GM13977 (cell line): ENCODE measurements at regions not wholly inside any gene's neighbourhood (a gene's known extent, or its start where the extent isn't known, plus 50 kb on each side); places are given as distances from the start of the nearest gene placed in this dataset.

Experiments
- DNase-seq: peaks from one replicate; pipeline ENCODE4 v3.0.0; 2012; ENCODE audit warnings: low spot score
- in situ Hi-C: fragments of 300-500 bp; cut with MboI; formaldehyde crosslinking; loops from one replicate; pipeline ENCODE4 v1.12.0; 2022; ENCODE audit warnings: low sequenced_read_pairs, low pct_unique_long_range_greater_than_20kb, mixed read lengths, inconsistent platforms; ENCODE audit not compliant: unreplicated experiment
- TF ChIP-seq, protein P1 (sequence below): IDR thresholded peaks from 2 replicates; pipeline ENCODE4 v1.5.1; 2012; ENCODE audit warnings: mild to moderate bottlenecking, control low read depth; ENCODE audit not compliant: insufficient read depth; ENCODE audit errors: extremely low read depth, missing control alignments

DNA sequence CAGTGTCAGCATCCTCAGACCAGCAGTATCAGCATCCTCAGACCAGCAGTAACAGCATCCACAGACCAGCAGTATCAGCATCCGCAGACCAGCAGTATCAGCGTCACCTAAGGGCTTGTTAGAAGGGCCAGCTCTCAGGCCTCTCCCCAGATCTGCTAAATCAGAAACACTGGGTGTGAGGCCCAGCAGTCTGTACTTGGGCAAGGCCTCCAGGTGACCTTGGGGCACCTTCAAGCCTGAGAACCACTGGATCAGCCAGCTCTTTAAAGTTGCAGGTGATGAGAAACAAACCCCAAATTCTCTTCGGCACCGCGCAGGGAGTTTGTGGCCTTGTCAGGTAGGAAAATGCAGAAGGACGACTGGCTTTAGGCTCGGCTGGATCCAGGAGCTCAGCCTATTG lies 290.5 kb upstream of the CDH4 start:
- in situ Hi-C loops, result no loop called here
- TF ChIP-seq, protein P1, sequence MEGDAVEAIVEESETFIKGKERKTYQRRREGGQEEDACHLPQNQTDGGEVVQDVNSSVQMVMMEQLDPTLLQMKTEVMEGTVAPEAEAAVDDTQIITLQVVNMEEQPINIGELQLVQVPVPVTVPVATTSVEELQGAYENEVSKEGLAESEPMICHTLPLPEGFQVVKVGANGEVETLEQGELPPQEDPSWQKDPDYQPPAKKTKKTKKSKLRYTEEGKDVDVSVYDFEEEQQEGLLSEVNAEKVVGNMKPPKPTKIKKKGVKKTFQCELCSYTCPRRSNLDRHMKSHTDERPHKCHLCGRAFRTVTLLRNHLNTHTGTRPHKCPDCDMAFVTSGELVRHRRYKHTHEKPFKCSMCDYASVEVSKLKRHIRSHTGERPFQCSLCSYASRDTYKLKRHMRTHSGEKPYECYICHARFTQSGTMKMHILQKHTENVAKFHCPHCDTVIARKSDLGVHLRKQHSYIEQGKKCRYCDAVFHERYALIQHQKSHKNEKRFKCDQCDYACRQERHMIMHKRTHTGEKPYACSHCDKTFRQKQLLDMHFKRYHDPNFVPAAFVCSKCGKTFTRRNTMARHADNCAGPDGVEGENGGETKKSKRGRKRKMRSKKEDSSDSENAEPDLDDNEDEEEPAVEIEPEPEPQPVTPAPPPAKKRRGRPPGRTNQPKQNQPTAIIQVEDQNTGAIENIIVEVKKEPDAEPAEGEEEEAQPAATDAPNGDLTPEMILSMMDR, result no peak
- no peak for DNase-seq

DNA sequence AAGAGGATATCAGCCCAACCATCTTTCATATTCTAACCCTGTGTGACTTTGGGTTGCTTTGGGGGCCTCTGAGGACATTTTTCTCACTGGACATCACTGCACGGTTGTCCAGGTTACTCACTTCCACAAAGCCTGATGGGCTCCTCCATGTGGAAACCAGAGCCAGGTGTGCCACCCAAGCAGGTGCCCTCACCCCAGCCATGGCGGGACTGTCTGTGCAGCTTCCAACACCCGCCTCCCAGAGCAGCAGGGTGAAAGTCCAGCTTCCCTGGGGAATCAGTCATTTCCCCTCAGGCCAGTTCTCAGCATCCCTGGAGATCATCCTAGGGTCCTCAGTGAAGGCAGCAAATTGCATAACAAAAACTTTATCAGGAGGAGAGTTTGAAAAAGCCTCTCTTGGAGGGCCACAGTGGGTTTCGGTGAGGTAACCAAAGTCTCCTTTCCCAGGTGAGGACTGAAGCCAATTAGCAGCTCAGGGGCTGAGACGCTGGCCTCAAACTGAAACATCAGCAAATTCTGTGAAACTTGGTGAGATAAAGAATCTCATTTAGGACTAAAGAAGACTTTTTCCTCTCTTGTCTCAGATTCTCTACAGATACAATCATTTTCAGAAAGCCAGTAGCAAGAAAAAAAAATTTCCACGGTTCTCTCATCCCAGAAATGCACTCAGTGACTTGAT lies 289.6 kb upstream of the CDH4 start:
- in situ Hi-C loops, result no loop called here
- TF ChIP-seq, protein P1, result no peak
- no peak for DNase-seq

DNA sequence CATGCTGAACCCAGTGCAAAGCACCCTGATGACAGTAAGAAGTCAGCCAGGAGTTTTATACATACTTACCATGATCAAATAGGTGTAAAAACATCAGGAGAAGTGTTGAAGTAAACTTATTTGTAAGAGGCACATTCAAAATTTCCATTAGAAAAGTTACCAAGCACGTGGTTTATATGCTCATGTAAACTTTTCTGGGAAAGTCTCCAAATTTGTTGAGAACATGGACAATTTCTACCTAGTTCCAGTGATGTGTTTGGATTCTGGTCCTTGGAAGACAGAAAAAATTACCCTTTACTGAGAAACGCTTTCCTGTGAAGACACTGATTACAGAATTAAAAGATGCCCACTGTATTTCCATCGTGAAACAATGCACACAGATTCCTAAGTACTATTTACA lies 288.9 kb upstream of the CDH4 start:
- no peak for DNase-seq
- in situ Hi-C loops, result no loop called here
- TF ChIP-seq, protein P1, result no peak

DNA sequence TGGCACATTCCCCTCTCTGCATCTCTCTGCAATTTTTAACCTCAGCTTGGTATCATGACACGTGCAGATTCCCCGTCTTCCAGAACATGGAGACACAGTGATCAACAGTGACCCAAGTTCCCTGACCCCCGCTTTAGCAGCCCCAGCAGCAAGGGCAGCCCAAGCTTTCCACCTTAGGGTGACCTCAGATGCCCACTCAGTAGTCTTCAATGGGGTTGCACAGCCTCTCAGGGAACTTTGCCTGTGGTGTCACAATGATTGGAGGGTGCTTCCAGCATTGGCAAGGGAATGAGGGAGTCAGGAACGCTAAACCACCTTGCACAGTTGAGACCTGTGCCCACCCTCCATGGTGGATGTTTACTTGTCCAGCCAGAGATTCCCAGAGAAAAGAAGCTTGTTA lies 287.1 kb upstream of the CDH4 start:
- TF ChIP-seq, protein P1, result no peak
- no peak for DNase-seq
- in situ Hi-C loops, result no loop called here

DNA sequence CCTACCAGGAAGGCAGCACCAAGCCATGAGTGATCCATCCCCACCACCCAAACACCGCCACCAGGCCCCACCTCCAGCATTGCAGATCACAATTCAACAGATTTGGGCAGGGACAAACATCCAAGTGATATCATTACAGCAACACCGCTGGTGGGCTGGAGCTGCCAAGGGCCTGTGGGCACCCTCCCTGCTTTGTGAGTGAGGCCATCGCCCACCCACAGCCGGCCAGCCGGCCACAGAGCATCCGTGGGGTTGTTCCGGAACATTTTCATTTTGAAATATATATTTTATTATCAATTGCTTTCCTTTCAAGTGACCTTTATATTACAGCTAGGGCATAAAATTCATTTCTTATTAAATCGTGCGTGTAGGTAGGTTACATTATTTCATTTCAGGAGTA lies 286.0 kb upstream of the CDH4 start:
- in situ Hi-C loops, result no loop called here
- TF ChIP-seq, protein P1, result no peak
- no peak for DNase-seq

DNA sequence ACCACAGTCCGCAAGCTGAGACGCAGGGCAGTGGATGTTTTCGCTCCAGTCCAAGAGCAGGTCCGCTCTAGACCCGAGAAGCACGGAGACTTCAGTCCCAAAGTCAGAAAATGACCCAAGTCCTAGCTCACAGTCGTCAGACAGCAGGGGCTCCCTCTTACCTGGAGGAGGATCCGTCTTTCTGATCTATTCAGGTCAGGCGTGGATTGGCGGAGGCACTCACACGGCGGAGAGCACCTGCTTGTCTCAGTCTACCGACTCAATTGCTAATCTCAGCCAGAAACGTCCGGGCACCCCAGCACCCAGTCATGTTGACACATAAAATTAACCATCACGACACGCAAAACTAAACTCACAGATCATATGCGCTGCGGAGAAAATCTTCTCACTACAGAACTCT lies 285.3 kb upstream of the CDH4 start:
- no peak for DNase-seq
- TF ChIP-seq, protein P1, result no peak
- in situ Hi-C loops, result no loop called here
